HCEC 1CT (cell line): ENCODE measurements at regions not wholly inside any gene's neighbourhood (a gene's known extent, or its start where the extent isn't known, plus 50 kb on each side); places are given as distances from the start of the nearest gene placed in this dataset.
A peak's percentile ranks its signal among the peaks of the same experiment; 100 is the strongest.

Experiments
- DNase-seq: peaks from one replicate; pipeline ENCODE4 v3.0.0-alpha.2; 2017

GRCh38 chr2:234673961-234674759 lies 177.3 kb upstream of the ARL4C start:
- DNase-seq: peak; percentile 38

DNA sequence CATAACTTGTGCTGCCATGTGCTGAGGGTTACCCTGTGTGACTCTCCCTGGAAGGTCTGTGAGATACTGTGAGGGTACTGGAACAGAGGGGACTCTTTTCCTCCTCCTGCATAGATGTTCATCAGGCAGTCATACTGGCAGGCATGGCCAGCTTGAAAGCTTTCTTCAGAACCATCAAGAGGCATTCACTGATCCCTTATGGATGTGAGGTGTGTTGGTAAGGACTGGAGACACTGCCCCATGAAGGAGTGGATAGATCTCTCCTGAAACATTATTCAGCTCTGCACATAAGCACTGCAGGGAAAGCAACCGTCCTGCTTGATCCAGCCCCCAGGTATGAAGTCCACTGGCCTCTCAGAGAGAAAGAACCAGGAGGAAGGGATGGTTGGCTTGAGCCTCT lies 176.6 kb upstream of the ARL4C start:
- no peak for DNase-seq

DNA sequence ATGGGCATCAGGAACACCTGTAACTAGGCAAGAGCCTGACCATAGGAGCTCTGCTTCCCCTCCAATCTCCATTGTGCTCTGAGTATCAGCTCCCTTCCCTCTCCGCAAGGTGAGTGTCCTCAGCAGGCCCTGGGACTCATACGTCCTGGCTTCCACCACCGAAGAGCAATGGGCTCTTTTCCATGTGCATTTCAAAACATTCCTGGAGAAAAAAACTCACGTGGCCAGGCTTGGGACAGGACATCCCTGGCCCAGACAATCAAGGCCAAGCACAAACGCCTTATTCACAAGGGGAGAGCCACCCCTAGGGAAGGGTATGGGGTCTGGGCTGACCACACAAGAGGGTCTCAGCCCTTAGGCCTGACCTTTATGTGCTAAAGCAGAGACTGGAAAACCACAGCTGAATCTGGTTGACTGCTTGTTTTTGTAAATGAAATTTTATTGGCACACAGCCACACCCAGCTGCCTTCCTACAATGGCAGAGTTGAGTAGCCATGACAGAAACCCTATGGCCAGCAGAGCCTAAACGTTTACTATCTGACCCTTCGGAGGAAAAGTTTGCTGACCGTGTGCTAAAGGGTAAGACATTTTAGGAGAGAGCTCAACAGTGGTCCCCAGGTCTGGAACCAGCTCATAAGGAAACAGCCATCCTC lies 175.7 kb upstream of the ARL4C start:
- no peak for DNase-seq

- no peak for DNase-seq
Measured at GRCh38 chr2:234671716-234672115, 174.8 kb upstream of the ARL4C start.

- DNase-seq: no peak
Measured at GRCh38 chr2:234671231-234671630, 174.3 kb upstream of the ARL4C start.

- DNase-seq: no peak
Measured at GRCh38 chr2:234670806-234671205, 173.9 kb upstream of the ARL4C start.

- peak; percentile 86 for DNase-seq
Measured at GRCh38 chr2:234670052-234670451, 173.2 kb upstream of the ARL4C start.

DNA sequence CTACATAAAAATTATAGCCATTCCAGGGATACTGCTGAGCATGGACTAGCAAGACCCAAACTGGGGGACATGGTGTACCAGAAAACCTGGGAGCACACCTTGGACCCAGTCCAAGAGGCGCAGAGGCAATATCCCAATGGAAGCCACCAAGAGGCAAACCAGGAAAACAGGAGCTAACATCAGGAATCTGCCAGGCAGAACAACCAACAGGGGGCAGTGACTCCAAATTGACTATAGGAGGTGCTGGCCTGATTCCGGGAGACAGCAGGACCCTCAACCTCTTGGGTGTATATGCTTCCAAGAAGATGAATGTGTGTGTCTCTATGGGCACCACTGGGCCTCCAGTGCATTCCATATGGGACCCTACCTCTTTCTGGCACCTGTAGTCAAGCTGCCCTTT lies 172.7 kb upstream of the ARL4C start:
- no peak for DNase-seq

GRCh38 chr2:234669001-234669400 lies 172.1 kb upstream of the ARL4C start:
- DNase-seq: no peak

- DNase-seq: no peak
Measured at GRCh38 chr2:234666911-234667310, 170.0 kb upstream of the ARL4C start.

DNA sequence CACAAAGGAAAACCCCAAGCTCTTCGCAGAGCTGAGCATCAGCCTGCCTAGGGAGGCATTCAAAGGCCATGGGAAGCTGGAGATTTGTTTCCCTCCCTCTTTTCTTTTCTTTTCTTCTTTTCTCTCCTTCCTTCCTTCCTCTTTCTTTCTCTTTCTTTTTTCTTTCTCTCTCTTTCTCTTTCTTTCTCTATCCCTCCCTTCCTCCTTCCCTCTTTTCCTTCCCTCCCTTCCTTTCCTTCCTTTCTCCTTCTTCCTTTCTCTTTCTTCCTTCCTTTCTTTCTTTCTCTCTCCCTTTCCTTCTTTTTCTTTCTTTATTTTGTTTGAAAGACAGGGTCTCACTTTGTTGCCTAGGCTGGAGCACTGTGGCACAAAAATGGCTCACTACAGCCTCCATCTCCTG lies 168.4 kb upstream of the ARL4C start:
- DNase-seq: no peak

DNA sequence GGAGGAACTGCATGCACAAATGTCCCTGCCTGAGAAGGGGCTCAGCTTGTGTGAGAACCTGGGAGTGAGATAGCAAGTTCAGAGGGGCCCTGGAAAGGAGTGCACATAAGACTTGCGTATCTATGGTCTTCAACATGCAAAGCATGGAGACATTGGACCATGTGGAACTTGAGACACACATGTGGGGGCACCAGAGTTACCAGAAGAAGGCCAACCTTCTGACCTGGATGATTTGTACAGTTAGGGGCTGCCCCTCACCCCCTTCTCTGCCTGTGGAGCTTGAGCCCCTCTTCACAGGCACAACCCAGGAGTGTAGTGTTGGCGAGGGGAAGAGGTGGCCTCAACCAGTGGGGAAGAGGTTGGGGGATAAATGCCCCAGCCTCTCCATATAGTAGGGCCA lies 165.0 kb upstream of the ARL4C start:
- no peak for DNase-seq

DNA sequence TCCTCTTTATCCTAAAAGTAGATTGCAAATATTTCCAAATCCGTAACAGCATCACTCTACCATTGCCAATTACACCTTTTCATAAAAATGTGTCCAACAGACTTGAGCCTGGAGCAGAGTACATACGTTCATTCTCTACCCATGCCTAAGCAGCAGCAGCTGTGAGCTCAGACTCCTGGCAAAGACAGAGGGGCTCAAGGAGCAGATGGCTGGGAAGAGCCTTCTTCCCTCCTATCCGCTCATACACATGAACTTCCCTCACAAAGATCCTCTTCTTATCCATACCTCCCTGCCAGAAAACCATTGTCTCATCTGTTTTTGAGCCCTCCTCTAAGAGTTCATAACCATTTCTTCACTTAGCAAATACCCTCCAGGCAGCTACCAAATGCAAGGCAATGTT lies 164.3 kb upstream of the ARL4C start:
- no peak for DNase-seq

DNA sequence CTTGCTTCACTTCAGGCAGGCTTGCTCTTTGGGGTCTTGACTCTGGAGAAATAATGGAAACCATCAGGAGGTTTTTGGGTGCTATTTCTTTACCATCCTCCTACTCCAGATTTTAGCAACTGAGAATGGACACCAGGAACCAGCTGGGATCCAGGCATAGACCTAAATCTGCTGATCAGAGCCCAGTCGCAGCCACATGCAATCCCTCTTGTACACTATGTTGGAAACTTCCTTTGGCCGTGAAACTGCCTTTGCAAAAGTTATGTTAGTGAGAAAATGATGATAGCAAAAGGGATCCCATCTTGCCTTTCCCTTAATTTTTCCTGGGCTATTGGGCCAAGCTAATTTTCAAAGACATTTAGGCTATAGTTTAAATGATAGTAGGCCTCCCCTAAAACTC lies 158.8 kb upstream of the ARL4C start:
- no peak for DNase-seq

GRCh38 chr2:234650911-234651310 lies 154.0 kb upstream of the ARL4C start:
- DNase-seq: no peak

DNA sequence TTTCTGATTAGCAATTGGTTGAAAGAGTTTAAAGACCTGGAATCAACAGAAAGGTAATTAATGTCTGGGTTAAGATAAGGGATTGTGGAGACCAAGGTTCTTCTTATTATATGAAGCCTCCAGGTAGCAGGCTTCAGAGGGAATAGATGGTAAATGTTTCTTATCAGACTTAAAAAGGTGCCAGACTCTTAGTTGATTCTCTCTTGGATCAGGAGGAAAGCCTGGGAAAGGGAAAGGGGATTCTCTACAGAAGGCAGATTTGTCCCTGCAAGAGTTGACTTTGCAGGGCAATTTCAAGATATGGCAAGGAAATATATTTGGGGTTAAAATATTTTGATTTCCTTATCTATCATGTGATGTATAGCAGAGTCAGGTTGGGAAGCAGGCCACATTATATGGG lies 153.1 kb upstream of the ARL4C start:
- no peak for DNase-seq

- DNase-seq: no peak
Measured at GRCh38 chr2:234643407-234643806, 146.5 kb upstream of the ARL4C start.

DNA sequence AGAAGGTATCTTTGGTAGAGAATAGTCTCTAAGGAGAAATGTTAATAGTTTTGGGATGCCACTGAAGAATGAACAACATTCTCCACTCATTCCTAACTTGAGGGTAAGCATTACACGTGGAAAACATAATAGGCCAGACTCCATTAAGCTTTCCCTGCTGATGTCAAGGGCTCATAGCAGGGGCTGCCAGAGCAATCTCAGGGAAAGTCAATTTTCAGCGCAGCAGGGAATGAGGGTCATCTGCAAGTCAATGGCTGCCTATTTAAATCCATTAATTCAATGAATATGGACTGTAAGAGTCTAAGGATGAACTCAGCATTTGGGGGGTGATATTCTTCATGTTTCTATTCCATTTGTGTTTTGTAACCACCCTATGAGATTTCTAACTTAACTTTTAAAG lies 144.2 kb upstream of the ARL4C start:
- DNase-seq: no peak

DNA sequence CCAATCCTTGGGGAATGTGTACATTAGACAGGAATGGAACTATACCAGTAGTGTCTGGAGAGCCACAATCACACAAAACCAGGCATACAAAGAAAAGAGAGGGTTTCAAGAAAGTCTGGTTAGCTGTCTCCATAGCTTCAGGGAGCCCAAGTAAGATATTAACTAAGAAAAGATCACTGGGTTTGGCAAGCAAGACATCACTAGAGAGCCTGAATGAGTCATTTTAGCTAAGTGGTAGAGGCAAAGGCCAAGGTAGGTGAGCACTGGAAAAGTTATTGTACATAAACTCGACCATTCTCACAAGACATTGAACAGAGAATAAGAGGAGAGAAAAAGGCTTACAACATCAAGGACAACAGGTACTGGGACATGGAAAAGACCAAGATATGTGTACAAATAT lies 143.8 kb upstream of the ARL4C start:
- no peak for DNase-seq

- DNase-seq: no peak
Measured at GRCh38 chr2:234638966-234639365, 142.1 kb upstream of the ARL4C start.

GRCh38 chr2:234635284-234635683 lies 138.4 kb upstream of the ARL4C start:
- DNase-seq: no peak

GRCh38 chr2:234633581-234634230 lies 136.8 kb upstream of the ARL4C start:
- DNase-seq: no peak

GRCh38 chr2:234632527-234633391 lies 135.9 kb upstream of the ARL4C start:
- DNase-seq: peak; percentile 95
